ENCODE measurements at regions not wholly inside any gene's neighbourhood (a gene's known extent, or its start where the extent isn't known, plus 50 kb on each side); places are given as distances from the start of the nearest gene placed in this dataset.

GRCh38 chr2:54397426-54397825, 58.7 kb upstream of the SPTBN1 start:
- CTCF ChIA-PET = interaction anchor here (1.0 to 1.6 kb wide), 3 partner anchors 15 to 191 kb away, joined by 3 read pairs; no protein-coding TSS in a partner anchor
- TF ChIP-seq, protein P1, sequence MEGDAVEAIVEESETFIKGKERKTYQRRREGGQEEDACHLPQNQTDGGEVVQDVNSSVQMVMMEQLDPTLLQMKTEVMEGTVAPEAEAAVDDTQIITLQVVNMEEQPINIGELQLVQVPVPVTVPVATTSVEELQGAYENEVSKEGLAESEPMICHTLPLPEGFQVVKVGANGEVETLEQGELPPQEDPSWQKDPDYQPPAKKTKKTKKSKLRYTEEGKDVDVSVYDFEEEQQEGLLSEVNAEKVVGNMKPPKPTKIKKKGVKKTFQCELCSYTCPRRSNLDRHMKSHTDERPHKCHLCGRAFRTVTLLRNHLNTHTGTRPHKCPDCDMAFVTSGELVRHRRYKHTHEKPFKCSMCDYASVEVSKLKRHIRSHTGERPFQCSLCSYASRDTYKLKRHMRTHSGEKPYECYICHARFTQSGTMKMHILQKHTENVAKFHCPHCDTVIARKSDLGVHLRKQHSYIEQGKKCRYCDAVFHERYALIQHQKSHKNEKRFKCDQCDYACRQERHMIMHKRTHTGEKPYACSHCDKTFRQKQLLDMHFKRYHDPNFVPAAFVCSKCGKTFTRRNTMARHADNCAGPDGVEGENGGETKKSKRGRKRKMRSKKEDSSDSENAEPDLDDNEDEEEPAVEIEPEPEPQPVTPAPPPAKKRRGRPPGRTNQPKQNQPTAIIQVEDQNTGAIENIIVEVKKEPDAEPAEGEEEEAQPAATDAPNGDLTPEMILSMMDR (IDR thresholded peaks at IDR 0.05; ENCODE audit: insufficient read depth, low read length, missing control alignments) = no peak
- POLR2A ChIA-PET = no interaction called here
- no peak for DNase-seq (ENCODE audit: low read depth, low spot score)
- no peak overlapping the region for H3K4me3 ChIP-seq (ENCODE audit: low read depth, low read length)

DNA sequence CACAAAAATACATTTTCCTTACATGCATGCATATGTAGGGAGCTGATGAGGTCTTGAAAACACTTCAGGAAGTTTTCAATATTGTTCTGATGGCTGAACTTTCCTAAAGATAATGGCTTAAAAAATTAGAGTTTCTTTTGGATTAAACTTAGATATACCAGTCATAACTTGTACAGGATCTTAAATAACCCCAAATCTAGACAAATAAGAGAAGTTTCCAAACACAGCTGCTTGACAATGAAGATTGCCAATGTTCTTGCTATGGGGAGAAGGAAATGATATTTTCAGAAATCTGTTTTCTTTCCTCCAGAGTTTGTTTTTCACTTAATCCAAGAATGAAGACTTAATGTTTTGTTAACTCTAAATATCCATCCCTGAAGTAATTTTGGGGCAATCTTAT, 54.6 kb upstream of the SPTBN1 start:
- POLR2A ChIA-PET = no interaction called here
- TF ChIP-seq, protein P1 (IDR thresholded peaks at IDR 0.05; ENCODE audit: insufficient read depth, low read length, missing control alignments) = no peak

GRCh38 chr2:54402350-54402749, 53.8 kb upstream of the SPTBN1 start:
- ChIA-PET POLR2A (no interaction called here), CTCF (interaction anchor here (1.4 kb wide), 1 partner anchor 30 kb away, joined by 3 read pairs; no protein-coding TSS in a partner anchor)
- DNase-seq (ENCODE audit: low read depth, low spot score) = no peak
- TF ChIP-seq, protein P1 (IDR thresholded peaks at IDR 0.05; ENCODE audit: insufficient read depth, low read length, missing control alignments) = no peak
- no peak overlapping the region for H3K4me3 ChIP-seq (ENCODE audit: low read depth, low read length)

More for the DNA sequence above, 54.6 kb upstream of the SPTBN1 start:
- no peak overlapping the region for H3K4me3 ChIP-seq (ENCODE audit: low read depth, low read length)
- CTCF ChIA-PET = interaction anchor here (1.4 kb wide), 1 partner anchor 30 kb away, joined by 3 read pairs; no protein-coding TSS in a partner anchor
- no peak for DNase-seq (ENCODE audit: low read depth, low spot score)

GRCh38 chr2:54403512-54404238, 52.5 kb upstream of the SPTBN1 start:
- TF ChIP-seq, protein P1 (IDR thresholded peaks at IDR 0.05; ENCODE audit: insufficient read depth, low read length, missing control alignments) = no peak
- CTCF ChIA-PET = interaction anchor here (0.6 to 1.3 kb wide), 3 partner anchors 16 to 285 kb away, joined by 3 to 4 read pairs (median 3); no protein-coding TSS in a partner anchor
- POLR2A ChIA-PET = no interaction called here
- H3K4me3 ChIP-seq (ENCODE audit: low read depth, low read length) = no peak overlapping the region
- no peak for DNase-seq (ENCODE audit: low read depth, low spot score)

DNA sequence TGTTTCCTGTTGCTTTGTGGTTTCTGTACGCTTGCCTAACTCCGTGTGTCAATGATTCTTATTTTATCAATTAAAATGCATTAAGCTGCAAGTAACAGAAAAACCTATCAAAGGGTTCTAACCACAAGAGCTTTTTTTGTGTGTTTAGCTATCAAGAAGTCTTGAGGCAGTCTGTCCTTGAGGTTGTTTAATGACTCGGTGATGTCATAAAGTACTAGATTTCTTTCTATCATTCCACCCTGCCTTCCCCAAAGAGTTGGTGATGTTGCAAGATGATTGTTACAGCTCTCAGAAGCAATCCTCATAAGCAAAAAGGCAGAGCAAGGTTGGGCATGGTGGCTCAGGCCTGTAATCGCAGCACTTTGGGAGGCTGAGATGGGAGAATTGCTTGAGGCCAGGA, 51.9 kb upstream of the SPTBN1 start:
- ChIA-PET CTCF (interaction anchor here (0.6 to 1.3 kb wide), 2 partner anchors 17 to 244 kb away, joined by 3 to 4 read pairs; no protein-coding TSS in a partner anchor), POLR2A (no interaction called here)
- TF ChIP-seq, protein P1 (IDR thresholded peaks at IDR 0.05; ENCODE audit: insufficient read depth, low read length, missing control alignments) = no peak
- no peak overlapping the region for H3K4me3 ChIP-seq (ENCODE audit: low read depth, low read length)
- no peak for DNase-seq (ENCODE audit: low read depth, low spot score)

GRCh38 chr2:54406031-54406430, 50.1 kb upstream of the SPTBN1 start:
- ChIA-PET POLR2A (no interaction called here), CTCF (no interaction called here)
- TF ChIP-seq, protein P1 (IDR thresholded peaks at IDR 0.05; ENCODE audit: insufficient read depth, low read length, missing control alignments) = no peak
- no peak overlapping the region for H3K4me3 ChIP-seq (ENCODE audit: low read depth, low read length)
- no peak for DNase-seq (ENCODE audit: low read depth, low spot score)

Measured in AG04449 (cell line).